HG03469 (cell line): ENCODE measurements at regions not wholly inside any gene's neighbourhood (a gene's known extent, or its start where the extent isn't known, plus 50 kb on each side); places are given as distances from the start of the nearest gene placed in this dataset.
"Not testable (repeated sequence)": the region's sequence is repeated elsewhere in the genome, so short reads cannot be mapped to it uniquely, and the experiment has no call there.

ENCODE experiments used
- ATAC-seq: cut with Tn5 transposase; IDR thresholded peaks from one replicate; pipeline ENCODE4 v1.9.1; 2021; ENCODE audit warnings: mild to moderate bottlenecking, moderate library complexity, moderate number of reproducible peaks; ENCODE audit not compliant: unreplicated experiment

DNA sequence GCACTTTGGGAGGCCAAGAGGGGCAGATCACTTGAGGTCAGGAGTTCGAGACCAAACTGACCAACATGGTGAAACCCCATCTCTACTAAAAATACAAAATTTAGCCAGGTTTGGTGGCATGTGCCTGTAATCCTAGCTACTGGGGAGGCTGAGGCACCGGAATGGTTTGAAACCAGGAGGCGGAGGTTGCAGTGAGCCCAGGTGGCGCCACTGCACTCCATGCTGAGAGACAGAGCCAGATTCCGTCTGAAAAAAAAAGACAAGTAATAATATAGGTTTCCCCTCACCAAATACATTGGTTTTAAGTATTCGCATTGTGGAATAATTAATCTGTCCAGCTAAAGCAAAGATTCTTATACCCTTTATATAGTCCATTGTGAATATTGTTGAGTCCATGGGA lies 1544.6 kb downstream of the OLFM4 start:
- ATAC-seq, result no peak

- ATAC-seq, result no peak
These were observed 1546.2 kb downstream of the OLFM4 start for GRCh38 chr13:54574791-54575190.

GRCh38 chr13:54591540-54591939 lies 1562.9 kb downstream of the OLFM4 start:
- no peak for ATAC-seq

DNA sequence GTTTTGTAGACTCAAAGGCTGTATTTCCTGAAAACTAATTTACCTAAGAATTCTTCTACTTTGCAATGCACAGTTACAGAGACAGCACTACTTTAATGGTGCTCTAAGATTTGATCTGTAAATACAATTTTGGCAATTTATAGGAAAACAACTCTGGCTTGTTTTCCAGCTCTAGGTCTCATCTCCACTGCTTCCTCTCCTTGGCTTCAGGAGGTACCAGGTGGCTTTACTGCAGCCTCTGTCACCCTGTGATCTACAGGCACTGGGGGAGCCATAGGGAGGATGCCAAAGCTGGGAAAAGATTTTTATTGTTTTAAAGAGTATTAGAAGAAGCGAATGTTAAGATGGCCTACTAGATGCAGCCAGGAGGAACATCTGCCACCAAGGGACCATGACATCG lies 1563.6 kb downstream of the OLFM4 start:
- ATAC-seq, result no peak

- no peak for ATAC-seq
These were observed 1564.9 kb downstream of the OLFM4 start for GRCh38 chr13:54593504-54593903.

- ATAC-seq, result no peak
These were observed 1569.0 kb downstream of the OLFM4 start for GRCh38 chr13:54597540-54598088.

DNA sequence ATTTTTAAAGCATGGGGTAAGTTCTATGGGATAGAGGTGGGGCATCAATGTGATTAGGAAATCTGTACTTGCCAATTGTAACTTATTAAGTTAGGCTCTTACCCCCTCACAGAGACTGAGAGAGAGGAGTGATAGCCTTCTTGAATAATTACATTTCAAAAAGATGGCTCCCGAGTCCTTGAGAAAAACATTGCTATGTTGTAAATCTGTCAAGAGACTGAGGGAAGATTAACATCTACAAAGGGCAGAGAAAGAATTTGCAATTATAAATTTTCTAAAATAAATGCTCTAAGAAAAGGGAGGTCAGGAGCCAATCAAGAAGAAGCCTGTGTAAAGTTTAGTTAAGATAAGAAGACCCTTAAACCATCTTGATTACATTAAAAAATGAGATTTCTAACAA lies 1570.8 kb downstream of the OLFM4 start:
- ATAC-seq, result no peak

DNA sequence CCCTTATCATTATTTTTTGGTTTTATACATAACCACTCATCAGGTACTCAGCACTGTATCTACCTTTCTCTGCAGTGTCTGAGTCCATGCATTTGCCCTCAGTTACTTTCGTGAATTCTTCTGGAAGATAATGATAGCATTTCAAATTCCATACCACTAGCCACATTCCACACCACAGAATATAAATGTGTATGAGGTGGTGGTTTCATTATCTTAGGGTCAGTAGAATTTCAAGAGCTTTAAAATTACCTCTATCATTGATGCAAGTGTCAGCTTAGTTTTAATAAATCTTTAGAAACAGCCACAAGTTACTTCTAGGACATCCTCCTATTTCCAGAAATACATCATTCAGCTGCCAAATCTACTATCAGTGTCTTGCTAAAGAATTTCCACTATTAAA lies 1578.3 kb downstream of the OLFM4 start:
- ATAC-seq, result no peak

DNA sequence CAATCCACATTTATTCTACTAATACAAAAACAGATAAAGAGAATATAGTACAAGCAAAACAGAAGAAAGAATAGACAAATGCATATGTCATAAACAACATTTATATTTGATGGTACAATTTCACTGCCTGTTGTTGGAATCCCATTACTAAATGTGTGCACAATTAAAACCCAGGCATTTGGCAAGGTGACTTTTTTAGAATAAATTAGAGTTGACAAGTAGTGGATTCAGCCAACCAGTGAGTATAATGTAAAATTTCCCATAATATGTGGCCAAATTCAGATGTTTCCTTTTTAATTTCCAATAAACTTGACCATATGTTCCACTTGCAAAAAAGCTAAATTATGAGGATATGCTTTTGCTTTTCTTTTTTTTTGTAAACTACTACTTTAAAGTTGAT lies 1578.8 kb downstream of the OLFM4 start:
- ATAC-seq, result no peak

DNA sequence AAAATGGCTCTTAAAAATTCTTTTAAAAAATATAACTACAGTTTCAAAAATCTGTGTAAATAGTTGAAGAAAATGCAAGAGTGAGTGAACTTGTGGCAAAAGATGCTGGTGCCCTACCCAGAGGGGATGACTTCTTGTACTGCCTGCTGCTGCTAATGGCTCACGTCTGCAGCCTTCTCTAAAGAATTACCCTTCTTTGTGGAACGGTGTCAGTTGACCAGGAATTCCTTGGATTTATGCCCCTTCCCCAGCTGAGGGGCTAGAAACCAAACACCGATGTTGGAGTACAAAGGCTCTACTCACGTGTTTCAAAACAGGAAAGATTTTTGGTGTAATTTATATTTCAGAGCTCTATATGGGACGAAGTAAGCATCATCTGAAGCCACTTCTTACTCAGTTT lies 1582.8 kb downstream of the OLFM4 start:
- ATAC-seq, result no peak

DNA sequence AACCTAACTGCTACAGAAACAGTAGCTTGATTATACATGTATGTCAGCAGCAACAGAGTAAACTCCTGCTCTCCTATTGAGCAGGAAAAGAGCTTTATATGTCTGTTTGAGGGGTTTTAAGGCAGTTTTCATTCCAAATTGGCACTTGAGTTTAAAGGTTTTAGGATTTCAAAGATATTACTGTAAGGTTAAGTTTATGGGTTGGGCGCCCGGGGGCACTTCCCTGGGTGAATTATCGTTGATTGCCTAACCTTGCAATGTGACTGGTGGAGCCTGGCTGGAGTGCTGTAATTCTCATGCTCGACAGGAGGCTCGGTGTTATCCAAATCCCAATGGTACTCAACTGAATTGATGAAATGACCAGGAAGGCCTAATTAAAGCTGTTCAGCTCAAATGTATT lies 1586.1 kb downstream of the OLFM4 start:
- ATAC-seq, result no peak

DNA sequence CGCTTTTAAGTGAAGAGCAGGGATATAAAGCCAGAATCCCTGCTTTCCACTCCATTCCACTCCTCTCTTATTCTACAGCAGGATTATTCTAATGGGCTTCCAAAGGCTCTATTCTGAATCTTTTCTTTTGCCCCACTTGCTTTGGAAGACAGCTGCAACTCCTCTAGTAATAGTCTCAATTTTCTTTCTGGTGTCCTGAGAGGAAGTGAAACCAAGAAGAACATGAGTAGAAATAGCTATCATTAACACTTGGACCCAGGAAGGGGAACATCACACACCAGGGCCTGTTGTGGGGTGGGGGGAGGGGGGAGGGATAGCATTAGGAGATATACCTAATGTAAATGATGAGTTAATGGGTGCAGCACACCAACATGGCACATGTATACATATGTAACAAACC lies 1597.9 kb downstream of the OLFM4 start:
- not testable (repeated sequence) for ATAC-seq

- no peak for ATAC-seq
These were observed 1599.2 kb downstream of the OLFM4 start for GRCh38 chr13:54627646-54628372.

DNA sequence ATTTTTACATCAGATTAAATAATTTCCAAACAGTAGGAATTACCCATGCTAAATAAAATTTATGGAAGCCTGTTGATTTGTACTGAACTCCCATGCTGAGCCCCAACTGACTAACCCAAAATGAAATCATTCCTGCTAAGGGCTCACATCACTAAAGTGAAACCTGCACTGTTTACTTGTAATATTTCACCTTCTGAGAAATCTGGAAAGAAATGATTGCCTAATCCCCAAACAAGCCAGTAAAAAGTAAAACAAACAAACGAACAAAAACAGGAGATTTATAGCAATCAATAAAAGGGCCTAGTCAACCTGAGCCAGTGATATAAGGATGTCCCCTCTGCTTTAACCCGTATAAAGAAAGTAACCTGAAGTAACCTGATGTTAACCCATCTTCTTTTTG lies 1599.8 kb downstream of the OLFM4 start:
- no peak for ATAC-seq

- no peak for ATAC-seq
These were observed 1604.8 kb downstream of the OLFM4 start for GRCh38 chr13:54633456-54633855.

DNA sequence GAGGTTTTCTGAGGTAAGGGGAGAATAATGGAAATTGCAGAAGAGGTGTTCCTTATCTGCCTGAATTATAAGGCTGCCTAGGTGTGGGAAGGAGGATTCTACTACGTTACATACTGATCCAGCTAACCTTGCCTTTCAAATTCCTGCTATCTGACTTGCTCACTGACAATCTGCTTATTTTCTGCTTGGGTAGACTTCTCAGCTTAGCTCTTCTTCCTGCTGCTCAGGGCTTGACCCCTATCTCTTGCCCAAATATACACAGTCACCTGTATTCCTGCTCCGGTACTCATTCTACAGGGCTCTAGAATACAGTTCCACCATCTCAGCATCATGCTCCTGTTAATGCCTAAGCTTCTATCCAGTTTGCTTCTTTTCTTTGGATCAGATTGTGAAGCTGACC lies 1607.6 kb downstream of the OLFM4 start:
- no peak for ATAC-seq

- no peak for ATAC-seq
These were observed 1608.8 kb downstream of the OLFM4 start for GRCh38 chr13:54637366-54637765.

DNA sequence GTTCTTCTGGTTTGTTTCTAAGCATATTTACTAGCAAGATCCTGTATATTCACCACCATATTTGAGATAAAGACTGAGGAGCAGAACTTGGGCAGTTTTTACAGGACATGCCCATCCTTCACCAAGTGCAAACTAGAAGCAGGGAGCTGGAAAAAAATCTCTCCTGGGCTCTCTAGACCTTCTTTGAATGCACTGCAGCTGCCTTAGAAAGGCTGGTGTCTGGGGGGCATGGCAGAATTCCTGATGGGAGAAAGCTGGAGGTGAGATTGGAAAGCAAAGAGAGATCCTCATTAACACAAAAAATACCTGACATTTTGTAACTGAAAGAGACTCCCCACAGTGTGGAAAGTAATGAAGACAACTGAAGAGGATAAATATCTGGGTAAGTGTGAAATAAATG lies 1612.1 kb downstream of the OLFM4 start:
- ATAC-seq, result no peak

- no peak for ATAC-seq
These were observed 1615.2 kb downstream of the OLFM4 start for GRCh38 chr13:54643863-54644262.

GRCh38 chr13:54647275-54647674 lies 1618.7 kb downstream of the OLFM4 start:
- ATAC-seq, result no peak

DNA sequence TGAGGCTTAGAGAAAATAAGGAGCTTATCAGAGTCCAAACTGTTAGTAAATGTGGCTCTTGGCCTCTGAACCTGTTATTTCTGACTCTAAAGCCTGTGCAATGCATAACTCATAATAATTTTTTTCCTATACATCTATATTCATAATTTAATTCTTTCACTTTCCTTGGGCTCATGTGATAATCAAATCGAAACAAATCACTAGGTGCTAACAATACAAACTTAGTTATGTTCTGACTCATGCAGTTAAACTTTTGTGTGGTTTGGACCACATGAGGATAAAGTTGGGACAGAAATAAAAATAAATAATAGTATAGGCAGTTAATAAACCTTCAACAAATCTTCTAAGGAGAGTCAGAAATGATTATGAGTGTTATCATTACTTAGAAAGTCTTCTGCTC lies 1629.0 kb downstream of the OLFM4 start:
- no peak for ATAC-seq

DNA sequence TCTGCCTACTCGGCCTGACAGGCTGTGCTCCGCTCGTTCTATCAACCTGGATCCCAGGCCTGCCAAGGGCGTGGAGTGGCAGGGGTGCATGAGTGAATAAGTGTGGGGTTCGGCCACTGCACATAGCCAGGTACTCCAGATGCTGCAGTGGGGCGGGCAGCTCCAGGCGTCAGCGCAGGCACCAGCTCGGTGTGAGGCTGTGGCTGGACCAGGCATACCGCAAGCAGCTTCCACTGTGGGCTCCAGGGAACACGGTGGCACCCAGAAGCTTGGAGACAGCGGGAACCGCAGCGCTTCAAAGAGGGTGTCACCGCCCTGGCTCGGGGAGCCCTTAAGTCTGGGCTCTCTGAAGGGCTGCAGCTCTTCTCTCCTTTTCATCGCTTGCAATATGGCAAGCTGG lies 1630.2 kb downstream of the OLFM4 start:
- ATAC-seq, result no peak

GRCh38 chr13:54660277-54660676 lies 1631.7 kb downstream of the OLFM4 start:
- no peak for ATAC-seq
